Tibial nerve (tissue), 4 donors: ENCODE measurements at regions not wholly inside any gene's neighbourhood (a gene's known extent, or its start where the extent isn't known, plus 50 kb on each side); places are given as distances from the start of the nearest gene placed in this dataset.

Source experiments
- DNase-seq, 2 donors: peaks; one replicate each; pipeline ENCODE4 v3.0.0-alpha.2; 2019; ENCODE audit warnings: low spot score in 2 of 2
- H3K27ac ChIP-seq, 4 donors: fragments of 200-600 bp; sonication (generic) in 3 of 4; one replicate each; pipeline ENCODE4 v1.5.1; 2017 to 2019; ENCODE audit warnings: mild to moderate bottlenecking in 1 of 4
- H3K27me3 ChIP-seq, 2 donors: fragments of 200-600 bp; sonication (generic) in 1 of 2; one replicate each; pipeline versions ENCODE4 v1.5.1 to v1.6.0; 2017 to 2019
- H3K36me3 ChIP-seq, 3 donors: fragments of 200-600 bp; sonication (generic); one replicate each; pipeline ENCODE4 v1.5.1; 2018 to 2019
- H3K4me1 ChIP-seq, 4 donors: fragments of 200-600 bp; sonication (generic) in 3 of 4; one replicate each; pipeline ENCODE4 v1.5.1; 2017 to 2019
- H3K4me3 ChIP-seq, 4 donors: fragments of 200-600 bp; sonication (generic) in 3 of 4; one replicate each; pipeline ENCODE4 v1.5.1; 2017 to 2019; ENCODE audit warnings: mild to moderate bottlenecking in 1 of 4, moderate library complexity in 1 of 4
- H3K9me3 ChIP-seq, 4 donors: fragments of 200-600 bp; sonication (generic) in 3 of 4; one replicate each; pipeline ENCODE4 v1.5.1; 2017 to 2019
- EP300 ChIP-seq, 2 donors: sonication (generic); formaldehyde crosslinking; IDR thresholded peaks; one replicate each; pipeline ENCODE4 v1.6.1; 2017; ENCODE audit warnings: antibody characterized with exemption in 2 of 2, mild to moderate bottlenecking in 1 of 2
- POLR2A ChIP-seq, 2 donors: fragments of 450-650 bp; IDR thresholded peaks; one replicate each; pipeline ENCODE4 v1.6.1; 2017; ENCODE audit warnings: antibody characterized with exemption in 2 of 2, mild to moderate bottlenecking in 2 of 2, moderate library complexity in 2 of 2
- WGBS, 2 donors: methylation state at CpG; one replicate each; pipeline ENCODE4 v1.1.5; 2018; 5-methylcytosine and 5-hydroxymethylcytosine counted together
- TF ChIP-seq, protein P1 (sequence below), 5 experiments: fragments of 200-600 bp in 3 of 5; fragments of 450-650 bp in 2 of 5; sonication (generic) in 3 of 5; IDR thresholded peaks; one replicate each; pipeline ENCODE4 v1.5.1; 2016 to 2019; ENCODE audit warnings: antibody characterized with exemption in 5 of 5, mild to moderate bottlenecking in 3 of 5, moderate library complexity in 2 of 5

- Histone ChIP-seq H3K4me1 (no peaks in the 10 kb centered on the region), H3K4me3 (no peak overlapping the region), H3K9me3 (no peaks in the 10 kb centered on the region), H3K27ac (no peak overlapping the region), H3K36me3 (no peaks in the 10 kb centered on the region), H3K27me3 (no peaks in the 10 kb centered on the region)
- no peak for DNase-seq
- TF ChIP-seq, protein P1, sequence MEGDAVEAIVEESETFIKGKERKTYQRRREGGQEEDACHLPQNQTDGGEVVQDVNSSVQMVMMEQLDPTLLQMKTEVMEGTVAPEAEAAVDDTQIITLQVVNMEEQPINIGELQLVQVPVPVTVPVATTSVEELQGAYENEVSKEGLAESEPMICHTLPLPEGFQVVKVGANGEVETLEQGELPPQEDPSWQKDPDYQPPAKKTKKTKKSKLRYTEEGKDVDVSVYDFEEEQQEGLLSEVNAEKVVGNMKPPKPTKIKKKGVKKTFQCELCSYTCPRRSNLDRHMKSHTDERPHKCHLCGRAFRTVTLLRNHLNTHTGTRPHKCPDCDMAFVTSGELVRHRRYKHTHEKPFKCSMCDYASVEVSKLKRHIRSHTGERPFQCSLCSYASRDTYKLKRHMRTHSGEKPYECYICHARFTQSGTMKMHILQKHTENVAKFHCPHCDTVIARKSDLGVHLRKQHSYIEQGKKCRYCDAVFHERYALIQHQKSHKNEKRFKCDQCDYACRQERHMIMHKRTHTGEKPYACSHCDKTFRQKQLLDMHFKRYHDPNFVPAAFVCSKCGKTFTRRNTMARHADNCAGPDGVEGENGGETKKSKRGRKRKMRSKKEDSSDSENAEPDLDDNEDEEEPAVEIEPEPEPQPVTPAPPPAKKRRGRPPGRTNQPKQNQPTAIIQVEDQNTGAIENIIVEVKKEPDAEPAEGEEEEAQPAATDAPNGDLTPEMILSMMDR (IDR thresholded peaks at IDR 0.05), result no peak
- TF ChIP-seq EP300 (IDR thresholded peaks at IDR 0.05), result no peak
- WGBS, 2 donors, result 66 to 80% methylated on average over 2 of the region's 2 CpGs
Measured at GRCh38 chr7:52257890-52258289, 777.5 kb upstream of the POM121L12 start.

GRCh38 chr7:52254396-52255010 is 780.9 kb upstream of the POM121L12 start:
- Histone ChIP-seq H3K9me3 (no peaks in the 10 kb centered on the region), H3K27ac (no peak overlapping the region), H3K27me3 (no peaks in the 10 kb centered on the region), H3K4me1 (no peaks in the 10 kb centered on the region), H3K4me3 (no peak overlapping the region), H3K36me3 (no peaks in the 10 kb centered on the region)
- WGBS, 2 donors, result 61 to 62% methylated on average over 4 of the region's 4 CpGs
- no peak for DNase-seq
- TF ChIP-seq POLR2A (IDR thresholded peaks at IDR 0.05), result no peak
- TF ChIP-seq, protein P1 (IDR thresholded peaks at IDR 0.05), result no peak

GRCh38 chr7:52253953-52254352 is 781.5 kb upstream of the POM121L12 start:
- no peak overlapping the region for H3K27ac ChIP-seq
- H3K4me1 ChIP-seq, result no peaks in the 10 kb centered on the region
- no peaks in the 10 kb centered on the region for H3K27me3 ChIP-seq
- no peak for DNase-seq
- no peaks in the 10 kb centered on the region for H3K9me3 ChIP-seq
- no peaks in the 10 kb centered on the region for H3K36me3 ChIP-seq
- WGBS, 2 donors, result 72 to 74% methylated on average over 5 of the region's 5 CpGs
- H3K4me3 ChIP-seq, result no peak overlapping the region
- TF ChIP-seq POLR2A (IDR thresholded peaks at IDR 0.05) (no peak), EP300 (IDR thresholded peaks at IDR 0.05) (no peak)
- TF ChIP-seq, protein P1 (IDR thresholded peaks at IDR 0.05), result no peak

DNA sequence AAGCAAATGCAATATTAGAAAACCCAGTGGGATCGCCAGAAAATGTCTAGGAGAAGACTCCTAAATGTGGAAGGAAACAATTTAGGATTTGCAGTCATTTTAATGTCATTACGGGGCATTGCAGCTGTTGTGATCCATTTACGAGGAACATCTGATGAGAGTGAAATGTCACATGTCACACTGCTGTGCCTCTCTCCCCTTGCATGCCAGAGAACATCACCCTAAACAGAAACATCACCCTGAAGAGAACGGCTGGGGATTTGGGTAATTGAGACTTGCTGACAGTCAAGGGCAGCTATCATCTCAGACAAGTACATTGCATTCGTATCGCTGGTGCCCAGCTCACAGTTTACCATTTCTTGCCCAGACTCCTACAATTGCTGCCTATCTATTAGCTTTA is 785.7 kb upstream of the POM121L12 start:
- H3K27ac ChIP-seq, result no peak overlapping the region
- no peaks in the 10 kb centered on the region for H3K9me3 ChIP-seq
- DNase-seq, result no peak
- no peaks in the 10 kb centered on the region for H3K4me1 ChIP-seq
- H3K27me3 ChIP-seq, result no peaks in the 10 kb centered on the region
- 53 to 69% methylated on average over 6 of the region's 6 CpGs for WGBS, 2 donors
- H3K4me3 ChIP-seq, result no peak overlapping the region
- TF ChIP-seq, protein P1 (IDR thresholded peaks at IDR 0.05), result no peak
- TF ChIP-seq POLR2A (IDR thresholded peaks at IDR 0.05) (no peak), EP300 (IDR thresholded peaks at IDR 0.05) (no peak)
- no peaks in the 10 kb centered on the region for H3K36me3 ChIP-seq

- H3K27ac ChIP-seq, result no peak overlapping the region
- no peak overlapping the region for H3K4me3 ChIP-seq
- TF ChIP-seq POLR2A (IDR thresholded peaks at IDR 0.05) (no peak), EP300 (IDR thresholded peaks at IDR 0.05) (no peak)
- TF ChIP-seq, protein P1 (IDR thresholded peaks at IDR 0.05), result no peak
- peaks cover 0 to 3% (median 0%) of the 10 kb centered on the region in 4 donors for H3K9me3 ChIP-seq
- H3K27me3 ChIP-seq, result no peaks in the 10 kb centered on the region
- H3K36me3 ChIP-seq, result no peaks in the 10 kb centered on the region
- DNase-seq, result no peak
- 78% methylated on average over 4 of the region's 4 CpGs for WGBS, 2 donors
- H3K4me1 ChIP-seq, result no peaks in the 10 kb centered on the region
Measured at GRCh38 chr7:52247518-52247917, 787.9 kb upstream of the POM121L12 start.
